ENCODE measurements at regions not wholly inside any gene's neighbourhood (a gene's known extent, or its start where the extent isn't known, plus 50 kb on each side); places are given as distances from the start of the nearest gene placed in this dataset.

DNA sequence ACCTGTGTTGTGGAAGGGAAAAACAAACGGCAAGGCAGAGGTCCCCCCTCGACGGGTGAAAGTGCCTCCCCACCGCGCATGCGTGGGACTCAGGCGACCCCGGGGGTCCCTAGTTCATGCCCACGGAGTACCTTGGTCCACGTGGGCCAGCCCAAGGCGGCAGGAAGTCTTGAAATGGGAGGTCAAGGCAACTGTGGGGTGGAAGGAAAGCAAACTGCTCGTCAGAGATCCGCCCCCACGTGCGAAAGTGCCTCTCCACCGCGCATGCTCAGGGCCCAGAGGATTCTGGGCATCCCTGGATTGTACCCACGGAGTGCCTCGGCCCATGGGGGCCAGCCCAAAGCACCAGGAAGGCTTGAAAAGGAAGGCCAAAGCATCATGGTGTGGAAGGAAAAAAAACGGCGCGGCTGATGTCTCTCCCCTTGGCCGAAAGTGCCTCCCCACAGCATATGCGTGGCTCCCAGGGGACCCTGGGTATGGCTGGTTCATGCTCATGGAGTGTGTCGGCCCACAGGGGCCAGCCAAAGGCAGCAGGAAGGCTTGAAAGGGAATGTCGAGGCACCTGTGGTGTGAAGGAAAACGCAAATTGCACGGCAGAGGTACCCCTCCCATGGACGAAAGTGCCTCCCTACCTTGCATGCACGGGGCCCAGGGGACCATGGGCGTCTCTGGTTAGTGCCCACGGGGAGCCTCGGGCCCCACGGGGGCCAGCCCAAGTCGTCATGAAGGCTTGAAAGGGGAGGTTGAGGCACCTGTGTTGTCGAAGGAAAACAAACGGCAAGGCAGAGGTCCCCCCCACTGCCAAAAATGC lies 369.7 kb downstream of the ALG10 start:
- Mint-ChIP-seq H3K4me1 (no peaks in the 10 kb centered on the region), H3K4me3 (no peak overlapping the region), H3K36me3 (no peaks in the 10 kb centered on the region), H3K9me3 (peaks cover 38% of the 10 kb centered on the region), H3K27me3 (ENCODE audit: insufficient read depth, low read depth) (peaks cover 5% of the 10 kb centered on the region), H3K27ac (no peak overlapping the region)
- H3K9me3 ChIP-seq (ENCODE audit: low read depth), result peaks cover 4% of the 10 kb centered on the region
- H3K4me2 ChIP-seq, result no peak overlapping the region
- H3K4me3 ChIP-seq, result no peak overlapping the region
- no peak for DNase-seq (ENCODE audit: low spot score)
- no peak overlapping the region for H3K9ac ChIP-seq
- no peaks in the 10 kb centered on the region for H3F3A ChIP-seq (ENCODE audit: low read depth)
- no peak overlapping the region for H2AFZ ChIP-seq (replicated peaks)
- TF ChIP-seq, protein P1, sequence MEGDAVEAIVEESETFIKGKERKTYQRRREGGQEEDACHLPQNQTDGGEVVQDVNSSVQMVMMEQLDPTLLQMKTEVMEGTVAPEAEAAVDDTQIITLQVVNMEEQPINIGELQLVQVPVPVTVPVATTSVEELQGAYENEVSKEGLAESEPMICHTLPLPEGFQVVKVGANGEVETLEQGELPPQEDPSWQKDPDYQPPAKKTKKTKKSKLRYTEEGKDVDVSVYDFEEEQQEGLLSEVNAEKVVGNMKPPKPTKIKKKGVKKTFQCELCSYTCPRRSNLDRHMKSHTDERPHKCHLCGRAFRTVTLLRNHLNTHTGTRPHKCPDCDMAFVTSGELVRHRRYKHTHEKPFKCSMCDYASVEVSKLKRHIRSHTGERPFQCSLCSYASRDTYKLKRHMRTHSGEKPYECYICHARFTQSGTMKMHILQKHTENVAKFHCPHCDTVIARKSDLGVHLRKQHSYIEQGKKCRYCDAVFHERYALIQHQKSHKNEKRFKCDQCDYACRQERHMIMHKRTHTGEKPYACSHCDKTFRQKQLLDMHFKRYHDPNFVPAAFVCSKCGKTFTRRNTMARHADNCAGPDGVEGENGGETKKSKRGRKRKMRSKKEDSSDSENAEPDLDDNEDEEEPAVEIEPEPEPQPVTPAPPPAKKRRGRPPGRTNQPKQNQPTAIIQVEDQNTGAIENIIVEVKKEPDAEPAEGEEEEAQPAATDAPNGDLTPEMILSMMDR (IDR thresholded peaks at IDR 0.05), result no peak
- no peak for TF ChIP-seq EZH2 (IDR thresholded peaks at IDR 0.05)
- no peak for TF ChIP-seq EZH2phosphoT487 (IDR thresholded peaks at IDR 0.05)
- H4K20me1 ChIP-seq (ENCODE audit: low read depth), result no peaks in the 10 kb centered on the region
- H3K27me3 ChIP-seq, result no peaks in the 10 kb centered on the region
- H3K36me3 ChIP-seq, result no peaks in the 10 kb centered on the region
- no peak overlapping the region for H3K27ac ChIP-seq
- H3K4me1 ChIP-seq, result no peaks in the 10 kb centered on the region
- H3K79me2 ChIP-seq (ENCODE audit: low read depth), result no peaks in the 10 kb centered on the region

DNA sequence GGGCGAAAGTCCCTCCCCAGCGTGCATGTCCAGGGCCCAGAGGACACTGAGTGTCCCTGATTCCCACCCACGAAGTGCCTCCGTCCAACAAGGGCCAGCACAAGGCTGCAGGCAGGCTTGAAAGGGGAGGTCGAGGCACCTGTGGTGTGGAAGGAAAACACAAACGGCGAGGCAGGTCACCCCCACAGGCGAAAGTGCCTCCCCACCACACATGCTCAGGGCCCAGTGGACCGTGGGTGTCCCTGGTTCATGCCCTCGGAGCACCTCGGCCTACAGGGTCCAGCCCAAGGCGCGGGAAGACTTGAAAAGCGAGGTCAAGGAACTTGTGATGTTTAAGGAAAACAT lies 370.4 kb downstream of the ALG10 start:
- no peak overlapping the region for H3K9ac ChIP-seq
- Mint-ChIP-seq H3K27ac (no peak overlapping the region), H3K27me3 (ENCODE audit: insufficient read depth, low read depth) (peaks cover 5% of the 10 kb centered on the region), H3K4me3 (no peak overlapping the region), H3K4me1 (no peaks in the 10 kb centered on the region), H3K36me3 (no peaks in the 10 kb centered on the region), H3K9me3 (peaks cover 43% of the 10 kb centered on the region)
- no peaks in the 10 kb centered on the region for H3K36me3 ChIP-seq
- no peaks in the 10 kb centered on the region for H3K4me1 ChIP-seq
- TF ChIP-seq EZH2phosphoT487 (IDR thresholded peaks at IDR 0.05) (no peak), EZH2 (IDR thresholded peaks at IDR 0.05) (no peak)
- TF ChIP-seq, protein P1 (IDR thresholded peaks at IDR 0.05), result no peak
- no peaks in the 10 kb centered on the region for H3K79me2 ChIP-seq (ENCODE audit: low read depth)
- no peaks in the 10 kb centered on the region for H3F3A ChIP-seq (ENCODE audit: low read depth)
- no peak overlapping the region for H3K4me3 ChIP-seq
- H3K27ac ChIP-seq, result no peak overlapping the region
- H3K9me3 ChIP-seq (ENCODE audit: low read depth), result peaks cover 4% of the 10 kb centered on the region
- H2AFZ ChIP-seq (replicated peaks), result no peak overlapping the region
- no peak for DNase-seq (ENCODE audit: low spot score)
- H3K4me2 ChIP-seq, result no peak overlapping the region
- no peaks in the 10 kb centered on the region for H3K27me3 ChIP-seq
- no peaks in the 10 kb centered on the region for H4K20me1 ChIP-seq (ENCODE audit: low read depth)

DNA sequence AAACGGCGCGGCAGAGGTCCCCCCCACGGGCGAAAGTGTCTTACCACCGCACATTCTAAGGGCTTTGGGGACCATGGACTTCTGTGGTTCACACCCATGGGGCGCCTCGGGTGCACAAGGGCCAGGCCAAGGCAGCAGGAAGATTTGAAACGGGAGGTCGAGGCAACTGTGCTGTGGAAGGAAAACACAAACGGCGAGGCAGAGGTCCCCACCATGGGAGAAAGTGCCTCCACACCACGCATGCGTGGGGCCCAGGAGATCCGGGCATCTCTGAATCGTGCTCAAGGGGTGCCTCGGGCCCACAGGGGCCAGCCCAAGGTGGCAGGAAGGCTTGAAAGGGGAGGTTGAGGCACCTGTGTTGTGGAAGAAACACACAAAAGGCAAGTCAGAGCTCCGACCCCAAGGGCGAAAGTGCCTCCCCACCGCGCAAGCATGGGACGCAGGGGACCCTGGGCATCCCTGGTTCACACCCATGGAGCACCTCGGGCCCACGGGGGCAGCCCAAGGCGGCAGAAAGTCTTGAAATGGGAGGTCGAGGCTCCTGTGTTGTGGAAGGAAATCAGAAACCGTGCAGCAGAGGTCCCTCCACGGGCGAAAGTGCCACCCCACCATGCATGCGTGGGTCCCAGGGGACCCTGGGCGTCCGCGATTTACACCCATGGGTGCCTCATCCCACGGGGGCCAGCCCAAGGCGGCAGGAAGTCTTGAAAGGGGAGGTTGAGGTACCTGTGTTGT lies 371.0 kb downstream of the ALG10 start:
- Histone ChIP-seq H3K4me3 (no peak overlapping the region), H2AFZ (replicated peaks) (no peak overlapping the region), H3F3A (ENCODE audit: low read depth) (no peaks in the 10 kb centered on the region), H3K4me1 (no peaks in the 10 kb centered on the region), H3K9ac (no peak overlapping the region), H3K4me2 (no peak overlapping the region), H3K36me3 (no peaks in the 10 kb centered on the region), H4K20me1 (ENCODE audit: low read depth) (no peaks in the 10 kb centered on the region), H3K27ac (no peak overlapping the region), H3K9me3 (ENCODE audit: low read depth) (peaks cover 3% of the 10 kb centered on the region), H3K27me3 (no peaks in the 10 kb centered on the region), H3K79me2 (ENCODE audit: low read depth) (no peaks in the 10 kb centered on the region)
- H3K27me3 Mint-ChIP-seq (ENCODE audit: insufficient read depth, low read depth), result peaks cover 4% of the 10 kb centered on the region
- DNase-seq (ENCODE audit: low spot score), result no peak
- no peaks in the 10 kb centered on the region for H3K4me1 Mint-ChIP-seq
- H3K27ac Mint-ChIP-seq, result no peak overlapping the region
- no peaks in the 10 kb centered on the region for H3K36me3 Mint-ChIP-seq
- no peak overlapping the region for H3K4me3 Mint-ChIP-seq
- TF ChIP-seq EZH2 (IDR thresholded peaks at IDR 0.05), result no peak
- TF ChIP-seq, protein P1 (IDR thresholded peaks at IDR 0.05), result no peak
- no peak for TF ChIP-seq EZH2phosphoT487 (IDR thresholded peaks at IDR 0.05)
- peaks cover 41% of the 10 kb centered on the region for H3K9me3 Mint-ChIP-seq
